ENCODE measurements at regions not wholly inside any gene's neighbourhood (a gene's known extent, or its start where the extent isn't known, plus 50 kb on each side); places are given as distances from the start of the nearest gene placed in this dataset.
A peak's percentile ranks its signal among the peaks of the same experiment; 100 is the strongest.

DNA sequence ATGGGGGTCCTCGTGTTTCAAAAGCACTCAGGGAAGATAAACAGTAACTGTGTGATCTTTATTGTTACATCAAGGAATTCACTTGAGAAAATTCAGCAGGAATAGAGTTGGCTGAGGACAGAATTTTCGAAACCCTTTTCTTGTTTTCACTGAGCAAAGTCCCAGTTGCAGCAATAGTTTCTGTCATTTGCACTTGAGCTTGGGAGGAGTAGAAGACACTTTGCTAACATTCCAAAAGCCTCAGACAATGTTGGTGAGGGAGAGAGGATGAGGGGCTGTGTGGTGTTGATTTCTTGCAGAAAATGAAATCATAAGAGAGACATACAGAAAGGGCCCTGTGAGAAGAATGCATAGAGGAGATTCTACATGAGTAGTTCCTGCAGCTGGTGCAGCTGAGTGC lies 151.9 kb upstream of the DIPK2B start:
- Histone ChIP-seq H3K4me3 (no peak overlapping the region), H3K27ac (peak overlapping the region in 1 of 2 donors; percentile 26)
- no peak for DNase-seq (ENCODE audit: low spot score)
- TF ChIP-seq, protein P1, sequence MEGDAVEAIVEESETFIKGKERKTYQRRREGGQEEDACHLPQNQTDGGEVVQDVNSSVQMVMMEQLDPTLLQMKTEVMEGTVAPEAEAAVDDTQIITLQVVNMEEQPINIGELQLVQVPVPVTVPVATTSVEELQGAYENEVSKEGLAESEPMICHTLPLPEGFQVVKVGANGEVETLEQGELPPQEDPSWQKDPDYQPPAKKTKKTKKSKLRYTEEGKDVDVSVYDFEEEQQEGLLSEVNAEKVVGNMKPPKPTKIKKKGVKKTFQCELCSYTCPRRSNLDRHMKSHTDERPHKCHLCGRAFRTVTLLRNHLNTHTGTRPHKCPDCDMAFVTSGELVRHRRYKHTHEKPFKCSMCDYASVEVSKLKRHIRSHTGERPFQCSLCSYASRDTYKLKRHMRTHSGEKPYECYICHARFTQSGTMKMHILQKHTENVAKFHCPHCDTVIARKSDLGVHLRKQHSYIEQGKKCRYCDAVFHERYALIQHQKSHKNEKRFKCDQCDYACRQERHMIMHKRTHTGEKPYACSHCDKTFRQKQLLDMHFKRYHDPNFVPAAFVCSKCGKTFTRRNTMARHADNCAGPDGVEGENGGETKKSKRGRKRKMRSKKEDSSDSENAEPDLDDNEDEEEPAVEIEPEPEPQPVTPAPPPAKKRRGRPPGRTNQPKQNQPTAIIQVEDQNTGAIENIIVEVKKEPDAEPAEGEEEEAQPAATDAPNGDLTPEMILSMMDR (IDR thresholded peaks at IDR 0.05) = no peak

DNA sequence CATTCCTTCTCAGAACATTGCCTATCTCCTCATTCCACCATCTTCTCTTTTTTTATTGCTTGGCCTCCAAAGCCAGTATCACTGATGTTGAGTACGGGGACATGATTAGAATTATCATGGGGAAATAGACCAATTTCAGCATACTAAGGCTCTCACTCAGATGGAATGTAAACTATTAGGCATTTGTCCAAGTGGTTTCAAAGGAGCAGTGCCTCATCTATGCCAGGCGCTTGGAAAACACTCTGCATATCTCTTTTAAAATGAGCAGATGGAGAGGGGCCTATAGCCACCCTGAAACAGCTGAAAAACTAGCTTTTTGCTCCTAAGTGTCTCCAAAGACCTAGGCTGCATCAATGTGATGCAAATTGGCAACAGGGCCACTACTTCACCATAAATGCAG lies 150.8 kb upstream of the DIPK2B start:
- Histone ChIP-seq H3K4me3 (no peak overlapping the region), H3K27ac (peak overlapping the region in 1 of 2 donors; percentile 26)
- TF ChIP-seq, protein P1 (IDR thresholded peaks at IDR 0.05) = no peak
- DNase-seq (ENCODE audit: low spot score) = no peak

DNA sequence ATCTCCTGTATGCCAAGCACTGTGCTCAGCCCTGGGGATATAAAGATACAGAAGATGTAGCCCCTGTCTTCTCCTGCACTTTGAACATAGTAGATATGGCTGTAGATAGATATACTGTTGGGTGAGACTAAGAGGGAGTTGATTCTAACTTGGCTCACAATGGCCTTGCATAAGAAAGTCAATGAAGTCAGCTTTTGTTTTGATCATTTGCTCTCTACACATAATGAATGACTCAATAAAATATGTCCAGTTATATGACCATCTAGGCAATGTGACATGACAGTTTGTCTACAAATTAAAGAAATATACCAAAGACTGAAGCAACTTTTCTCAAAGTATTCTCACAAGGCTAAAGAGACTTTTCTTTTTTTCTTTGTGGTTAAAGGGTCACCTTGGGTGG lies 147.6 kb upstream of the DIPK2B start:
- DNase-seq (ENCODE audit: low spot score) = no peak
- TF ChIP-seq, protein P1 (IDR thresholded peaks at IDR 0.05) = no peak
- no peak overlapping the region for H3K27ac ChIP-seq
- H3K4me3 ChIP-seq = no peak overlapping the region

DNA sequence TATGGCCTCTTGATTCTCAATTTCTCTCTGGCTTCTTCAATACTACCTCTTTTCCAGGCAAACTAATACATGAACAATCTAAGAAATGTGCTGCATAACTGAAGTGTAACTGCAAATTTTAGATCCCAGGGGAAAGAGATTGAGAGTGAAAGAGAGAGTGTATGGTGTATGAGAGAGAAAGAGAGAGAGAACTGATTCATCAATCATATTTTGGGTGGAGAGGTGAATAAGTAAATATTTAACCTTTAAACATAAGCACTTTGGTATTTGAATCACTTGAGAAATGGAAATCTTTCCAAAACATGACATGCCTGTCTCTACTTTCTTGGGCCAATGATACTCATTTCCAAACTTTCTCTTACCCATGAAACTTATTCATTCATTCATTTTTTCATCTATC lies 147.2 kb upstream of the DIPK2B start:
- TF ChIP-seq, protein P1 (IDR thresholded peaks at IDR 0.05) = no peak
- Histone ChIP-seq H3K4me3 (no peak overlapping the region), H3K27ac (no peak overlapping the region)
- no peak for DNase-seq (ENCODE audit: low spot score)

DNA sequence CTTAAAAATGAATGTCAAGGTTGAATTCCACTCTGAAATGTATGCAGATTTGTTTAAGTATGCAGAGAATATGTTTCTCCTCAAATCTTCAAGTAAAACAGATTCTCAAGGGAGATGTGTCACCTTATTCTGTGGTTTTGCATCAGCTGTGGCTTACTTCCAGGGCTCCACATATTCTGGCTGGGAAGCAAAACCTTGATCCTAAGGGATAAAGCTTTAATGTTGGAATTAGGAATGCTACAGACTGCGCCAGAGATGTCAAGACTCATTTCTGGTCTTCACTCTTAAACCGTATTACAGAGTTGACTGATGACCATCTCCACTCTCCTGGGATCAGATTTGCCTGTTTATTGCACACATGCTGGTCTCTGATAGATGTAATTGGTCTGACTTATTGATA lies 143.9 kb upstream of the DIPK2B start:
- H3K27ac ChIP-seq = no peak overlapping the region
- no peak overlapping the region for H3K4me3 ChIP-seq
- TF ChIP-seq, protein P1 (IDR thresholded peaks at IDR 0.05) = no peak
- DNase-seq (ENCODE audit: low spot score) = no peak

DNA sequence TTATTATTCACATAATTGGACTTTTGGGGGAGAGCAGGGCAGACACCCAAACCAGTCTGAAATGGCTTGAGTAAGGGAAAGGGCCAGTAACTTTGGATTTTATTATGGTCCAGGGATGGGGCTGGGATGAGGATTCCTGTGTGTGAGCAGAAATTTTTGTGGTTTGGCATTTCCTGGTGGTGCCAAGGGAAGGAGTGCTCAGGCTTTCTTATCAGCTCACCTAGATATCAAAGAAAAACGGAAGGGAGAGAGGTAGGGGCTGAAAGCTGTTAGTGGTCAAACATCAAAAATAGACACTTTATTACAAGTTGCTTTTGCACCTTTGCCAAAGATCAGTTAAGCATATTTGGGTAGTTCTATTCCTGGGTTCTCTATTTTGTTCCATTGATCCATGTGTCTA lies 128.5 kb upstream of the DIPK2B start:
- Histone ChIP-seq H3K27ac (no peak overlapping the region), H3K4me3 (no peak overlapping the region)
- DNase-seq (ENCODE audit: low spot score) = no peak
- TF ChIP-seq, protein P1 (IDR thresholded peaks at IDR 0.05) = no peak

DNA sequence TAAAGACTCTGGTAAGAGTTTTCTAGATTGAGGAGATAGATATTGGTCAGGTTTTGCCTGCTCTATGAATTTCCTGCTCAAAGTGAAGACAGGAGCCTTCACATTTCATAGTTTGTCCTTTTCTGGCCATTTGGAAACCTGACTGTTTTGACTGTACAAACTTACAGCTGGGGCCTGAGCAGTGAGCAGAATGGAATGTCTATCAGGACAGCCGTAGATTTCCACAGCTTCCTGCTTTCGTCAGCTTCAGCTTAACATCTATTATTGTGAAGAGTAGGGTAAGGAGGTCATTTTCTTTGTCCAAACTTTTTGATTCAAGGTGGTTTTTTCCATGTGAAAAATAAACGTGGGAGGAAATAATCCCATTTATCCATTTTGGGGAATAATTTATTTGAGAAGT lies 124.3 kb upstream of the DIPK2B start:
- H3K27ac ChIP-seq = no peak overlapping the region
- no peak overlapping the region for H3K4me3 ChIP-seq
- TF ChIP-seq, protein P1 (IDR thresholded peaks at IDR 0.05) = no peak
- no peak for DNase-seq (ENCODE audit: low spot score)

Data from coronary artery (tissue), 2 donors.